Neuronal stem cell (in vitro differentiated cells): ENCODE measurements at regions not wholly inside any gene's neighbourhood (a gene's known extent, or its start where the extent isn't known, plus 50 kb on each side); places are given as distances from the start of the nearest gene placed in this dataset.

Experiments used
- DNase-seq: peaks from one replicate; pipeline ENCODE4 v3.0.0-alpha.2; 2013; ENCODE audit warnings: low spot score
- H2AFZ ChIP-seq: one replicate; pipeline ENCODE4 v1.6.1; 2013; ENCODE audit warnings: mild to moderate bottlenecking, low read length, inconsistent platforms
- H2AK5ac ChIP-seq: 2 replicates; pipeline ENCODE4 v1.6.1; 2013; ENCODE audit warnings: low read depth, mild to moderate bottlenecking, inconsistent platforms, low read length, moderate library complexity, mixed read lengths
- H2BK120ac ChIP-seq: 2 replicates; pipeline ENCODE4 v1.6.1; 2013; ENCODE audit warnings: low read depth, mild to moderate bottlenecking, inconsistent platforms, low read length, moderate library complexity, mixed read lengths
- H2BK12ac ChIP-seq: one replicate; pipeline ENCODE4 v1.6.1; 2013; ENCODE audit warnings: low read length, inconsistent platforms
- H2BK15ac ChIP-seq: 2 replicates; pipeline ENCODE4 v1.6.1; 2013; ENCODE audit warnings: mild to moderate bottlenecking, low read length, inconsistent platforms, mixed read lengths
- H2BK5ac ChIP-seq: one replicate; pipeline ENCODE4 v1.6.1; 2013; ENCODE audit warnings: inconsistent platforms, mild to moderate bottlenecking, low read length, moderate library complexity
- H3K14ac ChIP-seq: one replicate; pipeline ENCODE4 v1.6.1; 2013; ENCODE audit warnings: low read length, inconsistent platforms
- H3K18ac ChIP-seq: 2 replicates; pipeline ENCODE4 v1.6.1; 2013; ENCODE audit warnings: low read length, inconsistent platforms
- H3K23ac ChIP-seq: 2 replicates; pipeline ENCODE4 v1.6.1; 2013; ENCODE audit warnings: low read depth, mild to moderate bottlenecking, mixed read lengths, low read length, inconsistent platforms; ENCODE audit not compliant: poor library complexity
- H3K27ac ChIP-seq: replicated peaks from 3 replicates; pipeline ENCODE4 v1.5.1; 2013; ENCODE audit warnings: low read length, inconsistent platforms
- H3K27me3 ChIP-seq, 3 experiments: 2 replicates each; pipeline ENCODE4 v1.6.1; 2013; ENCODE audit warnings: low read length in 3 of 3, mild to moderate bottlenecking in 2 of 3, inconsistent platforms in 1 of 3, low read depth in 1 of 3, mixed read lengths in 1 of 3, moderate library complexity in 1 of 3; ENCODE audit not compliant: control insufficient read depth in 3 of 3, insufficient read depth in 3 of 3
- H3K36me3 ChIP-seq, 2 donors: replicated peaks in 1 of 2; 2 replicates each; pipeline ENCODE4 v1.6.1; 2013; ENCODE audit warnings: low read length in 2 of 2; ENCODE audit not compliant: control insufficient read depth in 2 of 2, insufficient read depth in 2 of 2
- H3K4ac ChIP-seq: 2 replicates; pipeline ENCODE4 v1.6.1; 2013; ENCODE audit warnings: inconsistent platforms, mild to moderate bottlenecking, low read length, moderate library complexity
- H3K4me1 ChIP-seq, 2 donors: 1 replicate in 1 of 2; 2 replicates in 1 of 2; pipeline ENCODE4 v1.6.1; 2013; ENCODE audit warnings: low read length in 2 of 2, low read depth in 1 of 2; ENCODE audit not compliant: control insufficient read depth in 2 of 2, insufficient read depth in 1 of 2
- H3K4me2 ChIP-seq: one replicate; pipeline ENCODE4 v1.6.1; 2013; ENCODE audit warnings: mild to moderate bottlenecking, low read length, inconsistent platforms; ENCODE audit not compliant: insufficient read depth, poor library complexity, severe bottlenecking
- H3K4me3 ChIP-seq, 2 donors: 2 replicates each; pipeline ENCODE4 v1.5.1; 2013; ENCODE audit warnings: low read length in 2 of 2, mild to moderate bottlenecking in 2 of 2, inconsistent platforms in 1 of 2, moderate library complexity in 1 of 2
- H3K79me1 ChIP-seq: one replicate; pipeline ENCODE4 v1.6.1; 2013; ENCODE audit warnings: low read depth, mild to moderate bottlenecking, inconsistent platforms, low read length, moderate library complexity
- H3K9ac ChIP-seq: one replicate; pipeline ENCODE4 v1.6.1; 2013; ENCODE audit warnings: mild to moderate bottlenecking, low read depth, low read length, inconsistent platforms; ENCODE audit not compliant: poor library complexity
- H3K9me3 ChIP-seq, 2 donors: replicated peaks in 1 of 2; 2 replicates each; pipeline versions ENCODE3 to v1.6.1; 2013; ENCODE audit warnings: low read length in 2 of 2, mild to moderate bottlenecking in 2 of 2, inconsistent platforms in 1 of 2, low read depth in 1 of 2, mixed read lengths in 1 of 2, moderate library complexity in 1 of 2; ENCODE audit not compliant: control insufficient read depth in 2 of 2, insufficient read depth in 1 of 2
- H4K8ac ChIP-seq: one replicate; pipeline ENCODE4 v1.6.1; 2013; ENCODE audit warnings: low read depth, mild to moderate bottlenecking, inconsistent platforms, low read length, moderate library complexity
- H4K91ac ChIP-seq: one replicate; pipeline ENCODE4 v1.6.1; 2013; ENCODE audit warnings: low read length, low read depth, mild to moderate bottlenecking, inconsistent platforms; ENCODE audit not compliant: poor library complexity
- WGBS, 2 donors: extraction: QIAGEN DNeasy Blood & Tissue Kit; methylation state at CpG; one replicate each; pipeline ENCODE4 v1.1.7; 2013; ENCODE audit warnings: missing lambda C conversion rate in 2 of 2, mixed read lengths in 1 of 2; ENCODE audit not compliant: insufficient read length in 2 of 2, insufficient replicate concordance in 1 of 2; ENCODE audit errors: extremely low coverage in 2 of 2; 5-methylcytosine and 5-hydroxymethylcytosine counted together

DNA sequence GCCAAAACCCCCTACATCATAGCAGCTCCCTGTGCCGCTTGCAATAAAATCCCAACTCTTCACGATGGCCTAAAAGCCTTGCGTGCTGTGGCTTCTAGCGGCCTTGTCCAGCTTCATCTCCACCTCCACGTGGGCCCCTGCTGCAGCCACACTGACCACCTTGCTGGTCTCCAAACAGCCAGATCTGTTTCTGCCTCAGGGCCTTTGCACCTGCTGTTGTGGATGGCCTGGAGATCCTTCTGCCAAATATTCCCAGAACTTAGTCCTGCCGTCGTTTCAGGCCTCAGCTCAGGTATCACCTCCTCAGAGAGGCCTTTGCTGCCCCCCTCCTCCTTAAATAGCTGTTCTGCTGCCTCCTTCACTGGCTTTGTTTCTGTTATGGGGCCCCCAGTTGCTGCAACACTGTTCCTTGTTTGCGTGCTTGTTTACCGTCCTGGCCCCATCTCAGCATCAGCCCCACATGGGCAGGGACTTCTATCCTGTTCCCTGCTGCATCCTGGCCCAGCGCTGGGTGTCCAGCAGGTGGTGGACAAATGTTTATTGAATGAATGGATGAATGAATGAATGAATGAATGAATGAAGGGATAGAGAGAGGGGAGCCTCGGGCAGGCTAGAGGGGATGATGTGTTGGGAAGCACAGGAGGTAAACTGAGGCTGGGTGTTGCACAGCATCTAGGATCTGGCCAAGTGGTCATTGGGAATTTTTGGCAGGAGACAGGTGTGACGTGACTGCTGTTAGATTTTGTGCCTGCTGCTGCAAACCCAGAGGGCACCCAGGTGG lies 171.0 kb upstream of the GSE1 start:
- Histone ChIP-seq H3K23ac (peak overlapping the region; percentile 75), H3K9ac (no peak overlapping the region), H2BK12ac (no peak overlapping the region), H2BK15ac (no peak overlapping the region), H3K27me3 (peaks cover 0 to 21% (median 0%) of the 10 kb centered on the region in 3 experiments), H3K79me1 (no peaks in the 10 kb centered on the region), H3K9me3 (no peaks in the 10 kb centered on the region), H2BK5ac (no peak overlapping the region), H3K27ac (no peak overlapping the region), H2AK5ac (peak overlapping the region; percentile 57), H3K18ac (peak overlapping the region; percentile 52), H3K4me2 (no peak overlapping the region), H2AFZ (no peak overlapping the region), H3K4me1 (peaks cover 20 to 60% of the 10 kb centered on the region in 2 donors), H4K91ac (no peak overlapping the region), H2BK120ac (no peak overlapping the region), H3K4ac (no peak overlapping the region), H3K36me3 (no peaks in the 10 kb centered on the region), H3K4me3 (no peak overlapping the region), H3K14ac (no peak overlapping the region), H4K8ac (no peak overlapping the region)
- no CpG with 5 or more reads among the region's 12 CpGs for WGBS, 2 donors
- DNase-seq = no peak

- no peaks in the 10 kb centered on the region for H3K79me1 ChIP-seq
Observed at GRCh38 chr16:85443116-85443515, 170.0 kb upstream of the GSE1 start.

GRCh38 chr16:85443531-85443930 lies 169.6 kb upstream of the GSE1 start:
- DNase-seq = no peak
- Histone ChIP-seq H3K4me3 (no peak overlapping the region), H4K91ac (no peak overlapping the region), H2BK15ac (no peak overlapping the region), H3K4ac (no peak overlapping the region), H3K27ac (no peak overlapping the region), H3K79me1 (no peaks in the 10 kb centered on the region), H2BK12ac (no peak overlapping the region), H3K27me3 (peaks cover 0 to 14% (median 10%) of the 10 kb centered on the region in 3 experiments), H3K14ac (no peak overlapping the region), H3K36me3 (no peaks in the 10 kb centered on the region), H3K9ac (no peak overlapping the region), H2BK120ac (no peak overlapping the region), H3K18ac (peak overlapping the region; percentile 66), H3K4me1 (peaks cover 14 to 54% of the 10 kb centered on the region in 2 donors), H3K4me2 (no peak overlapping the region), H2BK5ac (no peak overlapping the region), H2AFZ (no peak overlapping the region), H2AK5ac (peak overlapping the region; percentile 47), H3K9me3 (no peaks in the 10 kb centered on the region), H4K8ac (no peak overlapping the region), H3K23ac (no peak overlapping the region)
- no CpG with 5 or more reads among the region's 15 CpGs for WGBS, 2 donors

More at GRCh38 chr16:85443116-85443515, 170.0 kb upstream of the GSE1 start:
- H3K9me3 ChIP-seq = no peaks in the 10 kb centered on the region
- no CpG with 5 or more reads among the region's 11 CpGs for WGBS, 2 donors
- H3K27me3 ChIP-seq = peaks cover 0 to 13% (median 10%) of the 10 kb centered on the region in 3 experiments
- H3K14ac ChIP-seq = no peak overlapping the region
- H3K27ac ChIP-seq = no peak overlapping the region
- peak overlapping the region; percentile 28 for H2BK15ac ChIP-seq
- H2AFZ ChIP-seq = no peak overlapping the region
- H3K9ac ChIP-seq = no peak overlapping the region
- no peak overlapping the region for H3K4me3 ChIP-seq
- no peak overlapping the region for H2BK5ac ChIP-seq
- no peak overlapping the region for H3K4me2 ChIP-seq
- H2AK5ac ChIP-seq = peak overlapping the region; percentile 6
- no peak overlapping the region for H2BK120ac ChIP-seq
- no peak overlapping the region for H3K23ac ChIP-seq
- H3K4me1 ChIP-seq = peaks cover 14 to 55% of the 10 kb centered on the region in 2 donors
- no peak overlapping the region for H3K4ac ChIP-seq
- H3K36me3 ChIP-seq = no peaks in the 10 kb centered on the region
- no peak overlapping the region for H4K8ac ChIP-seq
- no peak overlapping the region for H2BK12ac ChIP-seq
- no peak overlapping the region for H4K91ac ChIP-seq
- H3K18ac ChIP-seq = peak overlapping the region; percentile 15
- no peak for DNase-seq

- Histone ChIP-seq H2BK120ac (no peak overlapping the region), H3K79me1 (no peaks in the 10 kb centered on the region), H3K9me3 (no peaks in the 10 kb centered on the region), H4K91ac (no peak overlapping the region), H3K4me2 (no peak overlapping the region), H3K36me3 (no peaks in the 10 kb centered on the region), H3K27ac (no peak overlapping the region), H2BK5ac (peak overlapping the region; percentile 44), H3K4me3 (no peak overlapping the region), H3K27me3 (peaks cover 0 to 14% (median 10%) of the 10 kb centered on the region in 3 experiments), H3K14ac (no peak overlapping the region), H3K18ac (peak overlapping the region; percentile 89), H2BK15ac (peak overlapping the region; percentile 70), H4K8ac (no peak overlapping the region), H2BK12ac (no peak overlapping the region), H3K4ac (no peak overlapping the region), H2AFZ (no peak overlapping the region), H3K9ac (no peak overlapping the region), H3K4me1 (peaks cover 11 to 48% of the 10 kb centered on the region in 2 donors), H2AK5ac (peak overlapping the region; percentile 86), H3K23ac (peak overlapping the region; percentile 95)
- no CpG with 5 or more reads among the region's 27 CpGs for WGBS, 2 donors
- DNase-seq = no peak
Observed at GRCh38 chr16:85445064-85445778, 167.9 kb upstream of the GSE1 start.
